ENCODE measurements at regions not wholly inside any gene's neighbourhood (a gene's known extent, or its start where the extent isn't known, plus 50 kb on each side); places are given as distances from the start of the nearest gene placed in this dataset.

- TF ChIP-seq CTCF (conservative IDR thresholded peaks at IDR 0.05; ENCODE audit: low read length) (no peak), EZH2phosphoT487 (IDR thresholded peaks at IDR 0.05; ENCODE audit: borderline replicate concordance) (no peak)
Measured at GRCh38 chr6:54017877-54018276, 93.4 kb upstream of the MLIP start.

All from Loucy (cell line).